Aorta (tissue), 5 donors: ENCODE measurements at regions not wholly inside any gene's neighbourhood (a gene's known extent, or its start where the extent isn't known, plus 50 kb on each side); places are given as distances from the start of the nearest gene placed in this dataset.
"Not testable (repeated sequence)": the region's sequence is repeated elsewhere in the genome, so short reads cannot be mapped to it uniquely, and the experiment has no call there.

Experiments used
- ATAC-seq: fragments of 200-7000 bp; cut with Tn5 transposase; one replicate; pipeline ENCODE4 v1.9.1; 2022; ENCODE audit warnings: moderate library complexity; ENCODE audit not compliant: low FRiP score
- DNase-seq, 2 donors: peaks; one replicate each; pipeline ENCODE4 v3.0.0-alpha.2; 2020
- H3K27ac ChIP-seq, 2 donors: one replicate each; pipeline ENCODE4 v1.5.1; 2013; ENCODE audit warnings: low read length in 2 of 2, mild to moderate bottlenecking in 2 of 2, moderate library complexity in 2 of 2, control low read depth in 1 of 2, inconsistent platforms in 1 of 2, low read depth in 1 of 2
- H3K27me3 ChIP-seq, 2 donors: one replicate each; pipeline ENCODE4 v1.6.1; 2013; ENCODE audit warnings: control low read depth in 1 of 2, low read length in 1 of 2, mild to moderate bottlenecking in 1 of 2, moderate library complexity in 1 of 2; ENCODE audit not compliant: insufficient read depth in 2 of 2, control insufficient read depth in 1 of 2
- H3K36me3 ChIP-seq, 2 donors: one replicate each; pipeline ENCODE4 v1.6.1; 2013; ENCODE audit warnings: control low read depth in 1 of 2, low read length in 1 of 2, mild to moderate bottlenecking in 1 of 2; ENCODE audit not compliant: insufficient read depth in 2 of 2, control insufficient read depth in 1 of 2
- H3K4me1 ChIP-seq, 2 donors: one replicate each; pipeline ENCODE4 v1.6.1; 2013; ENCODE audit warnings: low read length in 2 of 2, control low read depth in 1 of 2, mild to moderate bottlenecking in 1 of 2, moderate library complexity in 1 of 2; ENCODE audit not compliant: insufficient read depth in 2 of 2, control insufficient read depth in 1 of 2
- H3K4me3 ChIP-seq, 2 donors: one replicate each; pipeline ENCODE4 v1.5.1; 2013; ENCODE audit warnings: low read length in 2 of 2, control low read depth in 1 of 2, mild to moderate bottlenecking in 1 of 2
- H3K9me3 ChIP-seq: one replicate; pipeline ENCODE4 v1.6.1; 2013; ENCODE audit warnings: mild to moderate bottlenecking, low read length; ENCODE audit not compliant: control insufficient read depth
- WGBS, 2 donors: extraction: QIAGEN DNeasy Blood & Tissue Kit; methylation state at CpG; one replicate each; pipeline ENCODE4 v1.1.7; 2013; 5-methylcytosine and 5-hydroxymethylcytosine counted together
- intact Hi-C, 2 donors: fragments of 100-400 bp; cut with DNase I; formaldehyde crosslinking; loops; one replicate each; pipeline versions ENCODE4 v1.14.2 to v1.15.0; 2022
- donor health status: healthy with polysubstance abuse.
- donor health status: Bipolar disorder and iron deficiency.
- donor health status: DM: no; HTN: no; CAD: no.
- donor health status: DM: no; HTN: no; CAD: no.
- donor health status: DM: yes; HTN: yes; CAD: no.

DNA sequence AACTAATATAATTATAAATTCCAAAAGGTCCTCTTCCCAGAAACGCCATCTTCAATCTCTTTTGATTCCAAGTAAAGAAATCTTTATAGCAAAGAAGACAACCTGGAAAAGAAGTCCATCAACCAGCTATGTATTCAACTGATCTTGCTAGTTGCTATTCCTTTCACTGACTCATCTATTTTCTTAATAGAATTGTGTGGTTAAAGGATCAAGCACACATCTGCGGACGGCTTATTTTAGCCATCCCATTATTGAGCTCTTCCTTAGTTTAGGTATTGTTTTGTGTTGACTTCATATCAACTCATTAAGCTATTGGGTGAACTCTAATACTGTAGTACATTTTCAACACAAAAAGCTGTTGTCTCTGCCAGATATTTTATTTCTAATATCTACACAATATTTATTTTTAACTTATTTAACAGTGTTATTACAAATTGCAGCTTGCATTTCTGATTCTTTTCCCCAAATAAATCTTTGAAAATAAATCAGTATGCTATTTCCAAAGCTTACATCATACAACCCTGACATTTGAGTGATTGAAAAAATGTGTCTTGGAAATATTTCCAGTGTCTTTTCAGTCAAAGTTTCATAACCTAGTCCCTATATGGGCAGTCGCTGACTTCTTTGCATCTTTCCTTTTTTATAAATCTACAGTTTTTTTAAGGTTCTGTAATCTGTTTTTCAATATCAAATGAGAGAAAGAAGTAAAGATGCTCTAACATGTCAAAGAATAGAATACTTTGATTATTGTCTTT lies 158.8 kb upstream of the SPRY2 start:
- intact Hi-C loops, result no loop called here
- 44 to 56% methylated on average over 4 of the region's 4 CpGs for WGBS, 2 donors

DNA sequence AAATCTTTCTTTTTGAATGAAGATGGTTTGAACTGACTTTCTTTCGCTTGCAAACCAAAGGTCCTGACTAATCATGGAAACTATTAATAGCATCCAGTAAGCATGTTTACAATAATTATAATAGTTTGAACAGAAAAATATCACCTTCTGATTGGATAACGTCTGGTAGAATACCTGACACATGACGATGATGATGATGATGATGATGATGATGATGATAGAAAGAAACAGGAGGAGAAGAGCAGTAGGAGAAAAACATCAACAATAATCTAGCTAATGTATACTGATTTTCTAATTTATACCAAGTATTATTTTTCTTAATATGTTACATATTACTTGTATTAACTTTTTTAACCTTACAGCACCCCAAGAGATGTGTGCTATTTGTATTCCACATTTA lies 157.5 kb upstream of the SPRY2 start:
- Histone ChIP-seq H3K36me3 (no peaks in the 10 kb centered on the region), H3K27ac (no peak overlapping the region), H3K4me3 (no peak overlapping the region), H3K9me3 (no peaks in the 10 kb centered on the region), H3K27me3 (no peaks in the 10 kb centered on the region), H3K4me1 (no peaks in the 10 kb centered on the region)
- DNase-seq (no peak), ATAC-seq (no peak)
- intact Hi-C loops, result no loop called here
- 77 to 87% methylated on average over 3 of the region's 3 CpGs for WGBS, 2 donors

More for the DNA sequence above, 158.8 kb upstream of the SPRY2 start:
- H3K4me3 ChIP-seq, result no peak overlapping the region
- DNase-seq, result no peak
- no peak for ATAC-seq
- no peaks in the 10 kb centered on the region for H3K4me1 ChIP-seq
- H3K9me3 ChIP-seq, result no peaks in the 10 kb centered on the region
- H3K27me3 ChIP-seq, result no peaks in the 10 kb centered on the region
- no peak overlapping the region for H3K27ac ChIP-seq
- H3K36me3 ChIP-seq, result no peaks in the 10 kb centered on the region

GRCh38 chr13:80497978-80498377 lies 157.1 kb upstream of the SPRY2 start:
- ATAC-seq (no peak), DNase-seq (no peak)
- Histone ChIP-seq H3K9me3 (no peaks in the 10 kb centered on the region), H3K36me3 (no peaks in the 10 kb centered on the region), H3K4me3 (no peak overlapping the region), H3K27me3 (no peaks in the 10 kb centered on the region), H3K27ac (no peak overlapping the region), H3K4me1 (no peaks in the 10 kb centered on the region)
- WGBS, 2 donors, result 90 to 93% methylated on average over 3 of the region's 3 CpGs
- intact Hi-C loops, result no loop called here

GRCh38 chr13:80497439-80497838 lies 156.5 kb upstream of the SPRY2 start:
- H3K36me3 ChIP-seq, result no peaks in the 10 kb centered on the region
- ATAC-seq, result no peak
- 78 to 79% methylated on average over 1 of the region's 1 CpG for WGBS, 2 donors

DNA sequence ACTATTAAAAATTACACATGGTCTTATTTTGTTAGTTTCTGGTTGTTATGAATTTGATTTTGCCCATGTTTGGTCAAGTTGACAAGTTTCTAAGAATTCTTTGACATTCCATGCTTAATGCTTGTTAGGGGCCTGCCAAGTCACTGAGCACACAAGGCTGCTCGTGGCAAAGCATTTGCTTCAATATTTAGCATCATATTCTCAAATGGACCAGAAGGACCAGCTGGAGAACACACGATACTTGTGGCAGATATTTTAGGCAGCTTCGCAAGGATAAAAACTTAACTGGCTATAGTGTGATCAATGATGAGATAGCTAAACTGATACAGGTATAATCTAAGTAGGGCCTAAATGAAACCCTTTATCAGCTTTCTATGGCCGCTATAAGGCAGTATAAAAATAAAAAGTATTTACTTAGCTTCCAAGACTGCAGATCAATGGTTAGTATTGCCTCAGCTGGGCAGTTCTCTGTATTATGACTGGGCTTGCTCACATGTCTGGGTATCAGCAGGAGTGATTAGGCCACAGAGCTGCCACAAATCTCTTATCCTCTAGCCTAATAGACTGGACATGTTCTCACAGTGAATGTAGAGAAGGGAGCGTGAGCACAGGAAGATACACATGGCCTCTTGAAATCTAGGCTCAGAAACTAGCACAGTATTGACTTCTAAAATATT lies 155.9 kb upstream of the SPRY2 start:
- DNase-seq, result no peak
- Histone ChIP-seq H3K27me3 (no peaks in the 10 kb centered on the region), H3K4me1 (no peaks in the 10 kb centered on the region), H3K36me3 (no peaks in the 10 kb centered on the region), H3K27ac (peak overlapping the region in 1 of 2 donors; percentile 36), H3K9me3 (no peaks in the 10 kb centered on the region), H3K4me3 (no peak overlapping the region)
- peak; percentile 44 for ATAC-seq
- intact Hi-C loops, result no loop called here
- WGBS, 2 donors, result 28 to 36% methylated on average over 5 of the region's 5 CpGs

More at GRCh38 chr13:80497439-80497838, 156.5 kb upstream of the SPRY2 start:
- no peaks in the 10 kb centered on the region for H3K9me3 ChIP-seq
- no peak for DNase-seq
- H3K4me3 ChIP-seq, result no peak overlapping the region
- no peaks in the 10 kb centered on the region for H3K27me3 ChIP-seq
- H3K27ac ChIP-seq, result no peak overlapping the region
- H3K4me1 ChIP-seq, result no peaks in the 10 kb centered on the region
- intact Hi-C loops, result no loop called here

DNA sequence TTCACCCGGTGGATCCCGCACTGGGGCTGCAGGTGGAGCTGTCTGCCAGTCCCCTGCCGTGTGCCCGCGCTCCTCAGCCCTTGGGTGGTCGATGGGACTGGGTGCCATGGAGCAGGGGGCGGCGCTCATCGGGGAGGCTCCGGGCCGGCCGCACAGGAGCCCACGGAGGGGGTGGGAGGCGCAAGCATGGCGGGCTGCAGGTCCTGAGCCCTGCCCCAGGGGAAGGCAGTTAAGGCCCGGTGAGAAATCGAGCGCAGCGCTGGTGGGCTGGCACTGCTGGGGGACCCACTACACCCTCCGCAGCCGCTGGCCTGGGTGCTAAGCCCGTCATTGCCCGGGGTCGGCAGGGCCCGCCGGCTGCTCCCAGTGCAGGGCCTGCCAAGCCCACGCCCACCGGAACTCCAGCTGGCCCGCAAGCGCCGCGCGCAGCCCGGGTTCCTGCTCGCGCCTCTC lies 149.6 kb upstream of the SPRY2 start:
- 92 to 93% methylated on average over 22 to 36 of the region's 36 CpGs for WGBS, 2 donors
- intact Hi-C loops, H3K27ac ChIP-seq, H3K4me3 ChIP-seq, H3K4me1 ChIP-seq, ATAC-seq, H3K9me3 ChIP-seq, H3K36me3 ChIP-seq, H3K27me3 ChIP-seq: not testable (repeated sequence)
- DNase-seq, result peak; percentile 42 to 71

- 75 to 81% methylated on average over 3 of the region's 3 CpGs for WGBS, 2 donors
- Histone ChIP-seq H3K27me3 (no peaks in the 10 kb centered on the region), H3K27ac (no peak overlapping the region), H3K9me3 (no peaks in the 10 kb centered on the region), H3K36me3 (no peaks in the 10 kb centered on the region), H3K4me3 (no peak overlapping the region), H3K4me1 (no peaks in the 10 kb centered on the region)
- intact Hi-C loops, result no loop called here
- DNase-seq, result no peak
- ATAC-seq, result no peak
Observed at GRCh38 chr13:80486402-80486801, 145.5 kb upstream of the SPRY2 start.

GRCh38 chr13:80483157-80483556 lies 142.2 kb upstream of the SPRY2 start:
- H3K4me1 ChIP-seq, result no peaks in the 10 kb centered on the region
- no peak overlapping the region for H3K27ac ChIP-seq
- no peak for ATAC-seq
- WGBS, 2 donors, result 0% methylated on average over 1 of the region's 1 CpG
- intact Hi-C loops, result no loop called here
- no peak for DNase-seq
- H3K4me3 ChIP-seq, result no peak overlapping the region
- no peaks in the 10 kb centered on the region for H3K36me3 ChIP-seq
- H3K9me3 ChIP-seq, result no peaks in the 10 kb centered on the region
- no peaks in the 10 kb centered on the region for H3K27me3 ChIP-seq

- Histone ChIP-seq H3K27ac (no peak overlapping the region), H3K9me3 (no peaks in the 10 kb centered on the region), H3K27me3 (no peaks in the 10 kb centered on the region), H3K4me1 (no peaks in the 10 kb centered on the region), H3K4me3 (no peak overlapping the region), H3K36me3 (no peaks in the 10 kb centered on the region)
- intact Hi-C loops, result no loop called here
- no peak for ATAC-seq
- no peak for DNase-seq
Observed at GRCh38 chr13:80481588-80481987, 140.7 kb upstream of the SPRY2 start.
